ENCODE measurements at regions not wholly inside any gene's neighbourhood (a gene's known extent, or its start where the extent isn't known, plus 50 kb on each side); places are given as distances from the start of the nearest gene placed in this dataset.

- Histone ChIP-seq H4K20me1 (ENCODE audit: insufficient read depth) (no peaks in the 10 kb centered on the region), H3K4me3 (replicated peaks in 1 of 2; ENCODE audit: low read depth in 1 of 2, low read length in 2 of 2) (no peak overlapping the region), H3K9ac (ENCODE audit: low read length) (no peak overlapping the region), H3K27ac (ENCODE audit: low read depth, low read length) (no peak overlapping the region), H3K9me2 (ENCODE audit: insufficient read depth) (no peaks in the 10 kb centered on the region), H3K4me1 (ENCODE audit: control insufficient read depth in 1 of 2, insufficient read depth in 2 of 2, low read length in 2 of 2) (no peaks in the 10 kb centered on the region), H3K79me2 (ENCODE audit: insufficient read depth, low read length) (no peaks in the 10 kb centered on the region), H3K9me3 (ENCODE audit: control insufficient read depth in 1 of 2, insufficient read depth in 1 of 2, low read depth in 1 of 2, low read length in 2 of 2) (no peaks in the 10 kb centered on the region), H2AFZ (ENCODE audit: low read depth, low read length, poor library complexity, severe bottlenecking) (no peak overlapping the region), H3K27me3 (ENCODE audit: insufficient read depth, low read length) (no peaks in the 10 kb centered on the region), H3K36me3 (ENCODE audit: control insufficient read depth in 1 of 2, insufficient read depth in 2 of 2, low read length in 2 of 2) (no peaks in the 10 kb centered on the region), H3K4me2 (ENCODE audit: low read length) (no peak overlapping the region)
- ATAC-seq (no peak), DNase-seq (ENCODE audit: low read depth, low spot score) (no peak)
- CTCF ChIA-PET: no interaction called here
- RAD21 ChIA-PET (ENCODE audit: low non-redundant PET in 1 of 2, low total read pairs in 2 of 2, uncharacterized antibody in 2 of 2, unreplicated experiment in 2 of 2): interaction anchor here in 1 of 2 experiments (0.6 kb wide), 1 partner anchor 47 kb away, joined by 6 read pairs; no protein-coding TSS in a partner anchor
- POLR2A ChIA-PET: no interaction called here
- BruUV-seq (replicated peaks): no TSS peak
- TF ChIP-seq ZNF274 (IDR thresholded peaks at IDR 0.05; ENCODE audit: low read depth, low read length) (no peak), MAX (IDR thresholded peaks at IDR 0.05) (no peak), YY1 (IDR thresholded peaks at IDR 0.05; ENCODE audit: extremely low read depth, insufficient replicate concordance, low read depth, low read length) (no peak), SRF (IDR thresholded peaks at IDR 0.05; ENCODE audit: low read depth) (no peak), POLR2A (IDR thresholded peaks at IDR 0.05; ENCODE audit: borderline replicate concordance, extremely low read depth, insufficient read depth, insufficient read length) (no peak), EZH2phosphoT487 (IDR thresholded peaks at IDR 0.05; ENCODE audit: borderline replicate concordance) (no peak), EZH2 (IDR thresholded peaks at IDR 0.05) (no peak), ATF3 (IDR thresholded peaks at IDR 0.05) (no peak), ELF1 (IDR thresholded peaks at IDR 0.05; ENCODE audit: borderline replicate concordance, low read depth) (no peak), ZFX (IDR thresholded peaks at IDR 0.05) (no peak), TCF7L2 (IDR thresholded peaks at IDR 0.05; ENCODE audit: borderline replicate concordance, extremely low read depth, insufficient read depth, insufficient read length) (no peak), POLR2AphosphoS5 (IDR thresholded peaks at IDR 0.05; ENCODE audit: low read depth, low read length) (no peak)
- intact Hi-C loops (cut with micrococcal nuclease): no loop called here
Observed at GRCh38 chr5:5371005-5371404, 51.5 kb upstream of the ICE1 start.

GRCh38 chr5:5371957-5372356, 50.5 kb upstream of the ICE1 start:
- Histone ChIP-seq H4K20me1 (ENCODE audit: insufficient read depth) (no peaks in the 10 kb centered on the region), H3K4me3 (replicated peaks in 1 of 2; ENCODE audit: low read depth in 1 of 2, low read length in 2 of 2) (no peak overlapping the region), H3K9ac (ENCODE audit: low read length) (no peak overlapping the region), H2AFZ (ENCODE audit: low read depth, low read length, poor library complexity, severe bottlenecking) (no peak overlapping the region), H3K27me3 (ENCODE audit: insufficient read depth, low read length) (no peaks in the 10 kb centered on the region), H3K36me3 (ENCODE audit: control insufficient read depth in 1 of 2, insufficient read depth in 2 of 2, low read length in 2 of 2) (no peaks in the 10 kb centered on the region), H3K4me2 (ENCODE audit: low read length) (no peak overlapping the region), H3K27ac (ENCODE audit: low read depth, low read length) (no peak overlapping the region), H3K4me1 (ENCODE audit: control insufficient read depth in 1 of 2, insufficient read depth in 2 of 2, low read length in 2 of 2) (no peaks in the 10 kb centered on the region), H3K9me3 (ENCODE audit: control insufficient read depth in 1 of 2, insufficient read depth in 1 of 2, low read depth in 1 of 2, low read length in 2 of 2) (no peaks in the 10 kb centered on the region), H3K9me2 (ENCODE audit: insufficient read depth) (no peaks in the 10 kb centered on the region), H3K79me2 (ENCODE audit: insufficient read depth, low read length) (no peaks in the 10 kb centered on the region)
- DNase-seq (ENCODE audit: low read depth, low spot score) (no peak), ATAC-seq (no peak)
- intact Hi-C loops (cut with micrococcal nuclease): no loop called here
- ChIA-PET CTCF (no interaction called here), RAD21 (ENCODE audit: low non-redundant PET in 1 of 2, low total read pairs in 2 of 2, uncharacterized antibody in 2 of 2, unreplicated experiment in 2 of 2) (no interaction called here), POLR2A (no interaction called here)
- no TSS peak for BruUV-seq (replicated peaks)
- TF ChIP-seq REST (IDR thresholded peaks at IDR 0.05; ENCODE audit: low read depth) (no peak), RAD21 (IDR thresholded peaks at IDR 0.05; ENCODE audit: low read depth) (no peak), ELF1 (IDR thresholded peaks at IDR 0.05; ENCODE audit: borderline replicate concordance, low read depth) (no peak), ZNF274 (IDR thresholded peaks at IDR 0.05; ENCODE audit: low read depth, low read length) (no peak), SIN3A (IDR thresholded peaks at IDR 0.05; ENCODE audit: low read depth) (no peak), ATF3 (IDR thresholded peaks at IDR 0.05) (no peak), EZH2phosphoT487 (IDR thresholded peaks at IDR 0.05; ENCODE audit: borderline replicate concordance) (no peak), POLR2A (IDR thresholded peaks at IDR 0.05; ENCODE audit: borderline replicate concordance, extremely low read depth, insufficient read depth, insufficient read length) (no peak), CEBPB (IDR thresholded peaks at IDR 0.05; ENCODE audit: low read depth) (no peak), JUND (IDR thresholded peaks at IDR 0.05) (no peak), MAX (IDR thresholded peaks at IDR 0.05) (no peak), CBX3 (IDR thresholded peaks at IDR 0.05; ENCODE audit: low read depth) (no peak)

Data from HCT116 (cell line).